ENCODE measurements at regions not wholly inside any gene's neighbourhood (a gene's known extent, or its start where the extent isn't known, plus 50 kb on each side); places are given as distances from the start of the nearest gene placed in this dataset.

DNA sequence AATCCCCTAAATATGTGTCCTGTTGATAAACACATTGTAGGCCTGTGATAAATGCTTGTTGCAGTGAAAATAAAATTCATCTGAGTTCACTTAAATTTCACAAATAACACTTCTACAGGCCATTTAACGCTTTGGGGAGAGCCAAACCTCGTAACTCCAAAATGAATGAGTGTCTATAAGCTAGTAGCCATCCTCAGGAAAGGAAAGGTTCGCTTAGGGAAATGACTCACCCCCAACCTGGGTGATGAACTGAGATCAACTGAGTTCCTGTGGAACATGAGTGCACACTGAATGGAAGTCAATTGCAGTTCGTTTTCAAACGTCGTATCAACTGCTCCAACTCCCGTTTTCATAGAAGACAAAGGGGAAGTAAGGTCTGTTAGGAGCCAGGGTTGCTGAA, 527.6 kb upstream of the ID2 start:
- Mint-ChIP-seq H3K36me3 (ENCODE audit: low read depth) (peaks cover 5% of the 10 kb centered on the region), H3K27me3 (ENCODE audit: low read depth) (no peaks in the 10 kb centered on the region), H3K27ac (peak overlapping the region; percentile 49), H3K9me3 (peaks cover 24% of the 10 kb centered on the region), H3K4me1 (ENCODE audit: low read depth) (peaks cover 34% of the 10 kb centered on the region), H3K4me3 (no peak overlapping the region)

DNA sequence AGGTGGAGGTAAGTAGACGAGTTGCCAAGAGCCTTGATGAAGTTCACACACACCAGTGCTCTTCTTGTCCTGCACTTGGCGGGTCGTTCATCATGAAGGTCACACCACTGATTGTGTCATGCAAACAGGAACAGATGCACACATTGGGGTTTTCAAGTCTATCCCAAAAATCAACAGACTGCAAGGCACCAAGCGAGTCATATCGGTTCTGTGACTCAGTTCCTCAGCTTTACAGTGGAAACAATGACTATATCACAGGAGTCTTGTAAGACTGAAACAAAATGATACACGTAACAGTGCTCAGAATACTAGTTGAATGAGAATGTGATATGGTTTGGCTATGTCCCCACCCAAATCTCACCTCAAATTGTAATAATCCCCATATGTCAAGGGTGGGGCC, 526.9 kb upstream of the ID2 start:
- Mint-ChIP-seq H3K36me3 (ENCODE audit: low read depth) (peaks cover 5% of the 10 kb centered on the region), H3K27me3 (ENCODE audit: low read depth) (no peaks in the 10 kb centered on the region), H3K27ac (no peak overlapping the region), H3K4me3 (no peak overlapping the region), H3K4me1 (ENCODE audit: low read depth) (peaks cover 34% of the 10 kb centered on the region), H3K9me3 (peaks cover 24% of the 10 kb centered on the region)

GRCh38 chr2:8157621-8158430, 524.0 kb upstream of the ID2 start:
- Mint-ChIP-seq H3K4me1 (ENCODE audit: low read depth) (peaks cover 24% of the 10 kb centered on the region), H3K27me3 (ENCODE audit: low read depth) (no peaks in the 10 kb centered on the region), H3K9me3 (peaks cover 20% of the 10 kb centered on the region), H3K36me3 (ENCODE audit: low read depth) (peaks cover 5% of the 10 kb centered on the region), H3K27ac (no peak overlapping the region), H3K4me3 (no peak overlapping the region)

DNA sequence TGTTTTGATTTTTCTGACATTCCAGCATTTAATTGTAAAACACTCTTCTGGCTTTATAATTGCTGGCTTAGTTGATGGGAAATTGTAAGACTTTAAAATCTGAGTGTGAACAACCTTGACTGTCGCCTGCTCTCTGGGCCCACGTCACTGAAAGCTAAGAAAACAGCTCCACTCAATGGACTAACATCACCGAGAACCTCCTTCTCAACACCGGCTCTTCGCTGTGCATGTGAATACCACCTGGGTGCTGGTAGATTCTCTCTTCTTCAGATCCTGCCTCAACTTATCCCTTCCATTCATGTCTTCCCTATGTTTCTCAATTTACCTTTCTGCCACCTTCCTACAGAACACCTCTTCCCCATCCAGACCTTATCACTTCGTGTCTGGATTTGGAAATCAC, 523.1 kb upstream of the ID2 start:
- Mint-ChIP-seq H3K27ac (no peak overlapping the region), H3K27me3 (ENCODE audit: low read depth) (no peaks in the 10 kb centered on the region), H3K36me3 (ENCODE audit: low read depth) (peaks cover 5% of the 10 kb centered on the region), H3K9me3 (peaks cover 22% of the 10 kb centered on the region), H3K4me3 (no peak overlapping the region), H3K4me1 (ENCODE audit: low read depth) (peaks cover 16% of the 10 kb centered on the region)

DNA sequence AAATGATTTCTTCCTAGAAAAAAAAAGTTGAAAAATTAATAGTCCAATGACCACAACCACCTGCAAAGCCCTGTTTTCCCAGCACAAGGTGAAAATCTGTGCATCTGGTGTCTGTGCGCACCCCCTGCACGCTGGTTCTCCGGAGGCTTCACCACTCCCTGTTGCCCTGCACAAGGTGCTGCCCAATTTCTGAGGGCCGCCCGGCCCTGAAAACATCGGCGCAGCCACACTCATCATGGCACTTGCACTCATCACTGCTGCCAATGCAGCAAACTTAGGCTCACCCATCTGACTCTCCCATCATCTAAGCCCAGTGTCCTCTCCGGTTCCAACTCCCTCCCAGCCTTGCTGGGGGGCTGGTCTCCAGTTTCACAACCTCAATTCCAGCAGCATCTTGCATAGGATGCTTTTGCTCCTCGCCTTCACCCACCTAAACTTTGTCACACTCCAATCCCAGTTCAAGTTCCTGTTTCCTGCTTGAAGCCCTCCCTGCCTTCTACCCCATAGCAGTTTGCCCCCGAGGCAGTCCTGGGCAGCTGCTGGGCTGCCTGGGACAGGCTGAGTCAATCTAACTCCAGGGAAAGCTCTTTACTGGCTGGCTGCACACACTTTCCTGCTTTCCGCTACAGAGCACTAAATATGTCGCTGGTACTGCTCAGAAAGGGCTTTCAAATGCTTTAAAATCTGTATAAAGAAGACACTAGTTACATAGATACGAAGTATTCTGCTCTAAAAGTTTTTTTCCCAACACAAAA, 522.5 kb upstream of the ID2 start:
- no peak overlapping the region for H3K27ac Mint-ChIP-seq
- H3K36me3 Mint-ChIP-seq (ENCODE audit: low read depth), result peaks cover 4% of the 10 kb centered on the region
- peaks cover 11% of the 10 kb centered on the region for H3K4me1 Mint-ChIP-seq (ENCODE audit: low read depth)
- no peaks in the 10 kb centered on the region for H3K27me3 Mint-ChIP-seq (ENCODE audit: low read depth)
- no peak overlapping the region for H3K4me3 Mint-ChIP-seq
- H3K9me3 Mint-ChIP-seq, result peaks cover 22% of the 10 kb centered on the region

GRCh38 chr2:8159966-8160603, 521.8 kb upstream of the ID2 start:
- Mint-ChIP-seq H3K4me1 (ENCODE audit: low read depth) (peaks cover 6% of the 10 kb centered on the region), H3K36me3 (ENCODE audit: low read depth) (peaks cover 3% of the 10 kb centered on the region), H3K27me3 (ENCODE audit: low read depth) (no peaks in the 10 kb centered on the region), H3K27ac (peak overlapping the region; percentile 60), H3K4me3 (no peak overlapping the region), H3K9me3 (peaks cover 19% of the 10 kb centered on the region)

DNA sequence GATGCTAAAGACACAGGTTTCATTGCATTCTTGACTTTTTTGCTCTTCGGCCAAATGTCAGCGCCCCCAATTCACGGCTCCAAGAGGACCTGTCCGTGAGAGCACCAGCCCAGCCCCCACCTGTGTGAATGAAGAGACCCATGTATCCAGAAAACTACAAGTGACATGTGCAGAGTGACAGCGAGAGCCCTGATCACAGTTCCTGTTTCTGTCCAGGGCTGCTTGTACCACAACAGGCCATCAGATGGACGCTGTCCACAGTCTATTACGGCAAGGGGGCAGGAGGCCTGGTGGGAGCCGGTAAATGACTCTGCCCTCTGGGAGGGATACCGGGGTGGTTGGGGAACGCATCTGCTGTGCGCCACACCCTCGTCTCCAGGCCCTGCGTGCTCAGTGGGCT, 520.9 kb upstream of the ID2 start:
- Mint-ChIP-seq H3K4me3 (no peak overlapping the region), H3K27me3 (ENCODE audit: low read depth) (no peaks in the 10 kb centered on the region), H3K27ac (no peak overlapping the region), H3K4me1 (ENCODE audit: low read depth) (no peaks in the 10 kb centered on the region), H3K36me3 (ENCODE audit: low read depth) (no peaks in the 10 kb centered on the region), H3K9me3 (peaks cover 17% of the 10 kb centered on the region)

DNA sequence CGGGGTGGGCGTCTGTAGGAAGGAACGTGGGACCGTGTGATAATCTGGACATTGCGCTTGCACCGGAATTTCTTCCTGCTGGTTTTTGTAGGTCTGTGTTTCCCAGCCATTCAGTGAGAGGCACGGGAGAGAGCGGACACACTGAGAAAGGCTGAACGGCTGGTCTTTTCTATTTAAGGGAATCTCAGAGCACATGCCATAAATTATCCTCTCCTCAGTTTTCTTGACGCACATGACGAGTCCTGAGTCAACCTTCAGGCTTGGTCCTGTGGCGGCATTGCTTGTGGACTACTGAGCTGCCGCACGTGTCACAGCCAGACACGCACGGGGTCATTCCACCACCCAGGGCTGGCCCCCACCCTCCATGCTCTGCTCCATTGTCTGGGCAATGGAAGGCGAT, 519.3 kb upstream of the ID2 start:
- no peaks in the 10 kb centered on the region for H3K36me3 Mint-ChIP-seq (ENCODE audit: low read depth)
- H3K4me3 Mint-ChIP-seq, result no peak overlapping the region
- H3K9me3 Mint-ChIP-seq, result peaks cover 10% of the 10 kb centered on the region
- H3K27ac Mint-ChIP-seq, result no peak overlapping the region
- H3K27me3 Mint-ChIP-seq (ENCODE audit: low read depth), result no peaks in the 10 kb centered on the region
- no peaks in the 10 kb centered on the region for H3K4me1 Mint-ChIP-seq (ENCODE audit: low read depth)

- peaks cover 10% of the 10 kb centered on the region for H3K4me1 Mint-ChIP-seq (ENCODE audit: low read depth)
- H3K9me3 Mint-ChIP-seq, result peaks cover 7% of the 10 kb centered on the region
- H3K27ac Mint-ChIP-seq, result no peak overlapping the region
- H3K27me3 Mint-ChIP-seq (ENCODE audit: low read depth), result no peaks in the 10 kb centered on the region
- peaks cover 2% of the 10 kb centered on the region for H3K36me3 Mint-ChIP-seq (ENCODE audit: low read depth)
- no peak overlapping the region for H3K4me3 Mint-ChIP-seq
These were observed 516.3 kb upstream of the ID2 start for GRCh38 chr2:8165550-8165949.

DNA sequence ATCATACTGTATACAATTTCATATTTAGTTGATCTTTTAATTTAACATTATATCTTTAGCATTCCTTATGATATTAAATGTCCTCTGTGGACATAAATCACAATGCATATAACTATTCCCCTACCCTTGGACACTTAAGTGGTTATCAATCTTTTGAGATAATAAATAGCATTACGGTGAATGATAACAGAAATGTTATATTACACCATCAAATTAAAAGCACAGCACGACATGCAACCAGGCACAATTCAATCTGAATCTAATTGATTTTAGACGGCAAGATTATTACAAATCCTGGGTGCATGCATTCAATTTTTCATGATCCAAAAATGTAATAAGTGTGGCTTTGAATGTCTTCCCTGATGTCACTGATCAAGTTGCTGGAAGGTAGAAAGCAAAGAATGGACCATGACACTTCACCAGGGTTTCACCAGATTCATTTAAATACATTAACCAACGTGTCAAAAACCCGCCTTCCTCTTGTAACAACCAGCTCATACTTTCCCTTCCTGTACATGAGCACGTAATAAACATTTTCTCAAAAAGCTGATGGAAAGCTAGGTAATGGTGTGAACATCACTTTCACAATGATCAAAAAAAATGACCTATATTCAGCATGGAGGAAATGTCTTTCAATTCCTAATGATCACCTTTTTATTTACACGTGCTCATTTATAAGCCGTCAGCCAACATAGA, 513.7 kb upstream of the ID2 start:
- Mint-ChIP-seq H3K4me1 (ENCODE audit: low read depth) (peaks cover 10% of the 10 kb centered on the region), H3K27ac (peak overlapping the region; percentile 52), H3K27me3 (ENCODE audit: low read depth) (no peaks in the 10 kb centered on the region), H3K36me3 (ENCODE audit: low read depth) (peaks cover 2% of the 10 kb centered on the region), H3K4me3 (no peak overlapping the region), H3K9me3 (peaks cover 7% of the 10 kb centered on the region)

DNA sequence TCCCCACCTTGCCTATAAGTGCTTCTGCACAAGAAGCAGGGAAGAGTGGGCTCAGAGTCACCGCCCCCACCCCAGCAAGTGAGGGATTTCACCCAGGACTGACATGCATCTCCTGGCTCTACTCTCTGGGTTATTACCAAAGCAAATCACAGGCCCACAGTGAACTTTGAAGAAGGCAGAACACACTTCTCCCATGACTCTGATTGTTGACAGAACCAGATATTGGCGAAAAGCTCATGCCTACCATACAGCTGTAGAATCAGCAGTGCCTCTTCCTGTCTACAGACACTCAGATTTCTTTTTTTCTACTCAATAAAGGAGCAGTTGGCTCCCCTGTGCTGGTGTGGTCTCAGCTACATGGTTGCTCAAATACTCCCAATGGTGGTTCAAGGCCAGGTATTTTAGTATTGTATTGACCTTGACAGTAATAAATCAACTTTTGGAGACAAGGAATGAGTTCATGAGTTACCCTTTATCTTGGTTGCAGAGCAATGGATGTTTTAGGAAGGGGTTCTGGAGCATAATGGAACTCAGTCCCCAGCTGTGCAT, 512.9 kb upstream of the ID2 start:
- H3K36me3 Mint-ChIP-seq (ENCODE audit: low read depth), result peaks cover 2% of the 10 kb centered on the region
- no peaks in the 10 kb centered on the region for H3K27me3 Mint-ChIP-seq (ENCODE audit: low read depth)
- H3K4me1 Mint-ChIP-seq (ENCODE audit: low read depth), result peaks cover 10% of the 10 kb centered on the region
- peaks cover 4% of the 10 kb centered on the region for H3K9me3 Mint-ChIP-seq
- no peak overlapping the region for H3K4me3 Mint-ChIP-seq
- peak overlapping the region; percentile 52 for H3K27ac Mint-ChIP-seq

DNA sequence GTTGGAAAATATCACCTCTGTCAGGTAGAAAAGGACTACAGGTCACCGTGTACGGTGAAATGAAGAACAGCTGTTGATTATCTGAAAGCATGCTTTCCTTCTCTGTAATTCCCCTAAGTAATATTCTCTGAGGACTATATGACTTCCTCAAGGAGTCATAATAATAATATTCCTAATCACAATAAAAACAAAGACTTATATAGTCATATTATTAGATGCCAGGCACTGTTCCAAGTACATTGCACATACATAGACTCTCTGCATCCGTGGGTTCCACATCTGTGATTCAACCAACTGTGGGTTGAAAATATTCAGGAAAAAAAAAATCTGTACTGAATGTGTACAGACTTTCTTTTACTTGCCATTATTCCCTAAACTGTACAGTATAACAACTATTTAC, 512.4 kb upstream of the ID2 start:
- H3K4me1 Mint-ChIP-seq (ENCODE audit: low read depth), result peaks cover 10% of the 10 kb centered on the region
- no peaks in the 10 kb centered on the region for H3K27me3 Mint-ChIP-seq (ENCODE audit: low read depth)
- H3K4me3 Mint-ChIP-seq, result no peak overlapping the region
- peaks cover 2% of the 10 kb centered on the region for H3K36me3 Mint-ChIP-seq (ENCODE audit: low read depth)
- H3K27ac Mint-ChIP-seq, result no peak overlapping the region
- H3K9me3 Mint-ChIP-seq, result peaks cover 4% of the 10 kb centered on the region

- Mint-ChIP-seq H3K9me3 (peaks cover 11% of the 10 kb centered on the region), H3K36me3 (ENCODE audit: low read depth) (peaks cover 5% of the 10 kb centered on the region), H3K4me1 (ENCODE audit: low read depth) (peaks cover 10% of the 10 kb centered on the region), H3K27ac (no peak overlapping the region), H3K4me3 (no peak overlapping the region), H3K27me3 (ENCODE audit: low read depth) (no peaks in the 10 kb centered on the region)
These were observed 511.1 kb upstream of the ID2 start for GRCh38 chr2:8170552-8171327.
